B cell (primary cell): ENCODE measurements at regions not wholly inside any gene's neighbourhood (a gene's known extent, or its start where the extent isn't known, plus 50 kb on each side); places are given as distances from the start of the nearest gene placed in this dataset.

Experiments
- EZH2 ChIP-seq: IDR thresholded peaks from 2 replicates; pipeline ENCODE4 v1.6.1; 2012; ENCODE audit warnings: borderline replicate concordance, low read depth, mild to moderate bottlenecking, moderate library complexity, low read length; ENCODE audit not compliant: insufficient read depth, poor library complexity, severe bottlenecking
- TF ChIP-seq, protein P1 (sequence below): fragments of 200-600 bp; IDR thresholded peaks from one replicate; pipeline ENCODE4 v1.8.0; 2022; ENCODE audit warnings: antibody characterized with exemption, mild to moderate bottlenecking

DNA sequence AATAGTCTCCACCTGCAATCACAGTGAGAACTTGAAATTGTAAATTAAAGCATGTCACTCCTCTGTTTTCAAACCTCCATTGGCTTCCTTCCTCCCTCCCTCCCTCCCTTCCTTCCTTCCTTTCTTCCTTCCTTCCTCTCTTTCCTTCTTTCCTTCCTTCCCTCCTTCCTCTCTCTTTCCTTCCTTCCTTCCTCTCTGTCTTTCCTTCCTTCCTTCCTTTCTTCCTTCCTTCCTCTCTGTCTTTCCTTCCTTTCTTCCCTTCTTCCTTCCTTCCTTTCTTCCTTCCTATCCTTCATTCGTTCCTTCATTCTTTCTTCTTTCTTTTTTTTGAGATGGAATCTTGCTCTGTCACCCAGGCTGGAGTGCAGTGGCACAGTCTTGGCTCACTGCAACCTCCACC, 595.0 kb upstream of the ZNF608 start:
- TF ChIP-seq, protein P1, sequence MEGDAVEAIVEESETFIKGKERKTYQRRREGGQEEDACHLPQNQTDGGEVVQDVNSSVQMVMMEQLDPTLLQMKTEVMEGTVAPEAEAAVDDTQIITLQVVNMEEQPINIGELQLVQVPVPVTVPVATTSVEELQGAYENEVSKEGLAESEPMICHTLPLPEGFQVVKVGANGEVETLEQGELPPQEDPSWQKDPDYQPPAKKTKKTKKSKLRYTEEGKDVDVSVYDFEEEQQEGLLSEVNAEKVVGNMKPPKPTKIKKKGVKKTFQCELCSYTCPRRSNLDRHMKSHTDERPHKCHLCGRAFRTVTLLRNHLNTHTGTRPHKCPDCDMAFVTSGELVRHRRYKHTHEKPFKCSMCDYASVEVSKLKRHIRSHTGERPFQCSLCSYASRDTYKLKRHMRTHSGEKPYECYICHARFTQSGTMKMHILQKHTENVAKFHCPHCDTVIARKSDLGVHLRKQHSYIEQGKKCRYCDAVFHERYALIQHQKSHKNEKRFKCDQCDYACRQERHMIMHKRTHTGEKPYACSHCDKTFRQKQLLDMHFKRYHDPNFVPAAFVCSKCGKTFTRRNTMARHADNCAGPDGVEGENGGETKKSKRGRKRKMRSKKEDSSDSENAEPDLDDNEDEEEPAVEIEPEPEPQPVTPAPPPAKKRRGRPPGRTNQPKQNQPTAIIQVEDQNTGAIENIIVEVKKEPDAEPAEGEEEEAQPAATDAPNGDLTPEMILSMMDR, result no peak
- no peak for TF ChIP-seq EZH2
